Activated CD8-positive, alpha-beta memory T cell treated with anti-CD3 and anti-CD28 coated beads for 24 hours (primary cell): ENCODE measurements at regions not wholly inside any gene's neighbourhood (a gene's known extent, or its start where the extent isn't known, plus 50 kb on each side); places are given as distances from the start of the nearest gene placed in this dataset.
A peak's percentile ranks its signal among the peaks of the same experiment; 100 is the strongest.
"Not testable (repeated sequence)": the region's sequence is repeated elsewhere in the genome, so short reads cannot be mapped to it uniquely, and the experiment has no call there.

Experiments used
- DNase-seq: peaks from one replicate; pipeline ENCODE4 v3.0.0-alpha.2; 2020

GRCh38 chr1:161454865-161455707 is 50.2 kb upstream of the FCGR2A start:
- not testable (repeated sequence) for DNase-seq

GRCh38 chr1:161453950-161454864 is 51.0 kb upstream of the FCGR2A start:
- peak; percentile 80 for DNase-seq

DNA sequence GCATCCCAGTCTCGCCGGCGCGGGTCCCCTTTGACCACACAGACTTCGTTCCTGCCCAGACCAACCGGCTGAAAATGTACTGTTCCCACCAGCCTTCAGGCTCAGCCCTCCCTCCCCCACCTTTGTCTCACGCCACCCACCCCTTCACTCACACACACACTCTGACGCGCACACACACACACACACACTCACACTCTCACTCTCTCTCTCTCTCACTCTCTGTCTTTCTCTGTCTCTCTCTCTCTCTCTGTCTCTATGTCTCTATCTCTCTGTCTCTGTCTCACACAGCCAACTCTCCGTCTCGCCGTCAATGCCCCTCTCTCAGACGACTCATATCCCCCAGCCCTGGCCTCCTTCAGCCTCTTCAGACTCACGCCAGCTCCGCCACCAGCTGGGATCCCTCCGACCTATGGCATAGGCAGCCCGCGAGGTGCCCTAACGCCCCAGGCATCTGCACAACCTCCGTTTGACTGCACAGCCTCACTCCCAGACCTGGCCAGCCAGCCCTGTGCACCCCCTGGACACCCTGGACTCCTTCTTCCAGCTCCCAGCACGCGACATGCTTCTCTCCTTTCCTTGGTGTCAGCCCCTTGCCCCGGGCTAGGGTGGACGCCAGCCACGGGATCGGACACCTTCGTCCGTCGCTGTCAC is 53.4 kb upstream of the FCGR2A start:
- not testable (repeated sequence) for DNase-seq

GRCh38 chr1:161447760-161448332 is 57.4 kb upstream of the FCGR2A start:
- not testable (repeated sequence) for DNase-seq

DNA sequence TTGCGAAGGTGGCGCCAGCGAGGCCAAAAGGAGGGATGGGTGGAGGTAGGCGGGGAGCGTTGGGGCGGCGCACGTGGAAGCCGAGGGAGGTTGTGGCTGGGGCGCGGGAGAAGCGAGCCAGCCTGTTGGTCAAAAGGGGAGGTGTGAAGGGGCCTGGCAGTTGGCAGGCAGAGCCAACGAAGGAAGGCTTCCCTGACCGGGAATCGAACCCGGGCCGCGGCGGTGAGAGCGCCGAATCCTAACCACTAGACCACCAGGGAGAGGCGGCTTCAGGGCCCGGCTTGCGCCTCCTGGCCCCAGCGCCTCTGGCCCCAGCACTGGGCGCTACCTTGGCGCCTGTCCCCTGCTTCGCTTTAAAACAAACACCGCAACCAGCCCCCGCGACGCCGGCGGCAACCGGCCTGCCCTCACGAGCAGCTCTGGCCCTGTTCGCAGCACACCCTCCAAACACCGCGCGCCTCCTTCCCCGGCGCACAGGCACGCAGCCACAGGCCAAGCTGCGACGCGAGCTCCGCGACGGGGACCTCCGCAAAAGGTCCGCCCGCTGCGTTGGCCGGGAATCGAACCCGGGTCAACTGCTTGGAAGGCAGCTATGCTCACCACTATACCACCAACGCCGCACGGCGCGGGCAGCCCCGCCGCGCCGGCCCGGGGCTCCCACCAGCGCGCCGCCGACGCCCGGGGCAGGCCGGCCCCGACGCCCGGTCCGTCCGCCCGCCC is 58.1 kb upstream of the FCGR2A start:
- DNase-seq: not testable (repeated sequence)

DNA sequence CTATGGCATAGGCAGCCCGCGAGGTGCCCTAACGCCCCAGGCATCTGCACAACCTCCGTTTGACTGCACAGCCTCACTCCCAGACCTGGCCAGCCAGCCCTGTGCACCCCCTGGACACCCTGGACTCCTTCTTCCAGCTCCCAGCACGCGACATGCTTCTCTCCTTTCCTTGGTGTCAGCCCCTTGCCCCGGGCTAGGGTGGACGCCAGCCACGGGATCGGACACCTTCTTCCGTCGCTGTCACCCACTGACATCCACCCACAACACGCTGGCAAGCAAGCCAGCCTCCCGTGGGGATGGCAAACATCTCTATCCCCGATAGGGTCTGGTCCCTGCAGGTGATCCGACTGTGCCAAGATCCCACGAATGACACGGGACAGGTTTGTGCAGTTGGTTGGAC is 60.5 kb upstream of the FCGR2A start:
- DNase-seq: peak; percentile 82

GRCh38 chr1:161444255-161444654 is 61.0 kb upstream of the FCGR2A start:
- not testable (repeated sequence) for DNase-seq

DNA sequence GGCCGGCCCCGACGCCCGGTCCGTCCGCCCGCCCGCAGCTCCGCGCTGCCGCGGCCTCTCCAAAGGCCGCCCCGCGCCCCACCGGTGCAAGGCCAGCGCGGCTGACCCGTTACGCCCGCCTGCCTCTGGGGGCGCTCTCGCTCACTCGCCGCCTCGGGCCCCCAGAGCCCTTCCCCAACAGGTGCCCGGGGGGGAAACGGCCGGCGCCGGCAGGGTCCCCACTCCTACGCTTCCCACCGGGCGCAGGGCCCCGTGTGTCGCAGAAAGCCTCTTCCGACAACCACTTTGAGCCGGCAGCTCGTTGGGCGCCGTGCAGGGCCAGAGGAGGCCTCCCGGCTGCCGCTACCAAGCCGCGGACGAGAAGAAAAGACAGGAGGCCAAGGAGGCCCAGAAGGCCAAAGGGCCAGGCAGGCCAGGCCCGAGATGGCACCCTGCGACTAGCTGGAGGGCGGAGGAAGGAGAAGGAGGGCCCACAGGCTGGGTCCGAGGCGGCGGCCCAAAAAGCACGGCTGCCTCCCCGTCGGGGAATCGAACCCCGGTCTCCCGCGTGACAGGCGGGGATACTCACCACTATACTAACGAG is 64.9 kb upstream of the FCGR2A start:
- peak; percentile 90 for DNase-seq

DNA sequence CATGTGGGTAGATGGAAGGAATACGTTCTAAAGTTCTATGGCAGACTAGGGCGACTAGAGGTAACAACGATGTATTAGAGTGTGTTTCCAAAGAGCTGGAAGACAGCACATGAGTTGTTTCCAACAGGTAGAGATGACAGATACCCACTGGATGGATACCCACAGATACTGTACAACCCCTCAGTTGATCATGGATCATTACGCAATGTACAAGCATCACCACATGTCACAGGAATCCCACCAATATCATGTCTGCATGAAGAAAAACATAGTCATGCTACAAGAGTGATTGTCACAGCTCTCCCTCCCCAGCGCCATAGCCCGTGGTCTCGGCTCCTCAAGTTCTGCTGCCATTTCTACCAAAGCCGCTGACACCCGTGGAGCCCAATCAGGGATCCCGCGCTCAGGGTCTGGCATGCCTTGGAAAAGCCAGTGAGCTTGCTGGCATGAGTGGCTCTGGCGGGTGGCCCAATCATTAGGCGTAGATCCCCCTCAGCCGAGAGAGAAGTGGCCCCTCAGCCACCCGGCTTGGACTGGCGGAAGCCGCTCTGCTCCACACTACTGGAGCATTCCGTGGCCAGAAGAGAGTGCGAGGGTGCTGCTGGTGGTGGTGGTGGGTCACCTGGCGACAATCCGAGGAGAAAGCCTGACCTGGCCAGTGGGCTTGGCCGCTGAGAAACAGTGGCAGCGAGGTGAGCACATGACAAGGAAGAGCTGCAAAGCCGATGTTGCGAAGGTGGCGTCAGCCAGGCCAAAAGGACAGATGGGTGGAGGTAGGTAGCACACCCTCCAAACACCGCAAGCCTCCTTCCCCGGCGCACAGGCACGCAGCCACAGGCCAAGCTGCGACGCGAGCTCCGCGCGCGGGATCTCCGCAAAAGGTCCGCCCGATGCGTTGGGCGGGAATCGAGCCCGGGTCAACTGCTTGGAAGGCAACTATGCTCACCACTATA is 65.7 kb upstream of the FCGR2A start:
- DNase-seq: peak; percentile 73

GRCh38 chr1:161433191-161433590 is 65.5 kb upstream of the CFAP126 start:
- DNase-seq: not testable (repeated sequence)

DNA sequence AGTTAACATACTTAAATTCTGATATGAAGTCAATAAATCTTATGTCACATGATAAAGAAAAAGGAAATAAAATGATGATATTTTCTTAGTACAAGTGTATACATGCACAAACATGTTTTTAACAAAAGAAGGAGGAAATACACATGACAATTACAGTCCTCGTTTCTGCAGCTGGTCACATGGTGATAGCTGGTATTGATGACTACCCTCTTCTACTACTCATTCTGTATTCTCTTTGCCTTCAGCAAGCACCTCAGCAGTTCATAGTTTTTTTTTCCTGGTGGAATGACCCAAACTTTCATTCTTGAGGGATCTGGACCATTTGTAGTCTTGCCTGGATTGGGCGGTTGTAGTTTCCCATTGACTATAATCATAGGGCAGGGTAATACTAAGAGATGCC is 64.4 kb upstream of the CFAP126 start:
- DNase-seq: no peak

GRCh38 chr1:161427733-161428516 is 60.2 kb upstream of the CFAP126 start:
- DNase-seq: peak; percentile 80

DNA sequence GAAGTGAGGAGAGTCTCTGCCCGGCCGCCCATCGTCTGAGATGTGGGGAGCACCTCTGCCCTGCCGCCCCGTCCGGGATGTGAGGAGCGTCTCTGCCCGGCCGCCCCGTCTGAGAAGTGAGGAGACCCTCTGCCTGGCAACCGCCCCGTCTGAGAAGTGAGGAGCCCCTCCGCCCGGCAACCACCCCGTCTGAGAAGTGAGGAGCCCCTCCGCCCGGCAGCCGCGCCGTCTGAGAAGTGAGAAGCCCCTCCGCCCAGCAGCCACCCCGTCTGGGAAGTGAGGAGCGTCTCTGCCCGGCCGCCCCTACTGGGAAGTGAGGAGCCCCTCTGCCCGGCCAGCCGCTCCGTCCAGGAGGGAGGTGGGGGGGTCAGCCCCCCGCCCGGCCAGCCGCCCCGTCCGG is 55.2 kb upstream of the CFAP126 start:
- not testable (repeated sequence) for DNase-seq

- DNase-seq: no peak
Measured at GRCh38 chr1:161421456-161421855, 53.8 kb upstream of the CFAP126 start.

DNA sequence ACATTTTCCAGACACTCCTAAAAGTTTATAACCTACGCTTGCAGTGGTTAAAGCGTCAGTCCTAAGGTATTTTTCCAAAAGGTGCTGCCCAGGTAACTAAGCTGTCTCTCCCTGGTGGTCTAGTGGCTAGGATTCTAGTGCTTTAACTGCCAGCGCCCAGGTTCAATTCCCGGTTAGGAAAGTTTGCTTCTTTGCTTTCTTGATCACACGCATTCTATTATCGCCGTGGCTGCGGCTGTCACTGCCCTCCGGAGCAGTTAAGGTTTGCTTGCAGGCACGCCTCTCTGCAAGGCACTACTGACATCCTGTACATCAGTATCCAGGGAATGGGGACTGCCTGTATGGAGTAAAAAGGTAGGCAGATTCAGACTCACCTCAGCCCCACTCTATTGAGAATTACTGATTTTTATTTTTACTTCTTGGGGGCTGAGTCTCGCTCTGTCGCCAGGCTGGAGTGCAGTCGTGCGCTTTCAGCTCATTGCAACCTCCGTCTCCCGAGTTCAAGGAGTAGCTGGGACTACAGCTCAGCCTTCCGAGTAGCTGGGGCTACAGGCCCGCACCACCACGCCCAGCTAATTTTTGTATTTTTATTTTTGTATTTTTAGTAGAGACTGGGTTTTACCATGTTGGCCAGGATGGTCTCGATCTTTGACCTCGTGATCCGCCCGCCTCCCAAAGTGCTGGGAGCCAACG is 53.2 kb upstream of the CFAP126 start:
- no peak for DNase-seq

DNA sequence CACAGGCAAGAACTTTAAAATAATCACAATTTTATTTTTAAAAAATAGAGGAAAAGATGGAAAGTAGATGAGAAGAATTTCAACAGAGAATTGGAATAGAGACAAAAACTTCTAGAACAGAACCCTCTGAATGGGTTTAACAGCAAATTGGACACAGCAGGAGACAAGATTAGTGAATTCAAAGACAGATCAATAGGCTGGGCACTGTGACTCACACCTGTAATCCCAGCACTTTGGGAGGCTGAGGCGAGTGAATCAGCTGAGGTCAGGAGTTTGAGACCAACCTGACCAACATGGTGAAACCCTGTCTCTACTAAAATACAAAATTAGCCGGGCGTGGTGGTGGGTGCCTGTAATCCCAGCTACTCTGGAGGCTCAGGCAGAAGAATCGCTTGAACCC is 49.9 kb upstream of the CFAP126 start:
- DNase-seq: not testable (repeated sequence)
